Caco-2 (cell line): ENCODE measurements at regions not wholly inside any gene's neighbourhood (a gene's known extent, or its start where the extent isn't known, plus 50 kb on each side); places are given as distances from the start of the nearest gene placed in this dataset.

ENCODE experiments used
- BruUV-seq: library from RNA; stranded (reverse); fragments of 400-500 nt; replicated peaks from 2 replicates; lab custom pipeline; 2021; lab: Mats Ljungman, UMichigan
- CTCF ChIA-PET: fragments of 300-600 bp; sonication (Branson Sonifier 250); formaldehyde crosslinking; loops from one replicate; lab custom pipeline; 2022; ENCODE audit warnings: antibody characterized with exemption; lab: Charles Lee
- POLR2A ChIA-PET: fragments of 300-600 bp; sonication (Branson Sonifier 250); formaldehyde crosslinking; loops from one replicate; lab custom pipeline; 2022; ENCODE audit warnings: antibody characterized with exemption; lab: Charles Lee
- DNase-seq, 2 experiments: peaks; one replicate each; pipeline versions ENCODE4 v3.0.0 to v3.0.0-alpha.2; 2020 to 2022
- H3K27me3 ChIP-seq: replicated peaks from 2 replicates; pipeline ENCODE4 v1.6.0; 2011; ENCODE audit warnings: low read length; ENCODE audit not compliant: control insufficient read depth, insufficient read depth
- H3K36me3 ChIP-seq: 2 replicates; pipeline ENCODE4 v1.5.1; 2011; ENCODE audit warnings: low read length; ENCODE audit not compliant: control insufficient read depth, insufficient read depth
- H3K4me1 ChIP-seq: fragments of 250-450 bp; sonication (Bioruptor Pico); 2 replicates; pipeline ENCODE4 v1.5.1; 2020; ENCODE audit warnings: mild to moderate bottlenecking
- H3K4me3 ChIP-seq: 2 replicates; pipeline ENCODE4 v1.5.1; 2011; ENCODE audit warnings: low read depth, mild to moderate bottlenecking, control low read depth, low read length
- H3K9me3 ChIP-seq: fragments of 250-450 bp; sonication (Bioruptor Pico); 2 replicates; pipeline ENCODE4 v1.5.1; 2020; ENCODE audit warnings: mild to moderate bottlenecking, moderate library complexity
- H3K27ac Mint-ChIP-seq: one replicate; pipeline ENCODE4 v1.8.0; 2022; ENCODE audit warnings: mixed read lengths; ENCODE audit not compliant: unreplicated experiment
- H3K27me3 Mint-ChIP-seq: one replicate; pipeline ENCODE4 v1.8.0; 2022; ENCODE audit warnings: mixed read lengths; ENCODE audit not compliant: insufficient read depth, unreplicated experiment
- H3K36me3 Mint-ChIP-seq: one replicate; pipeline ENCODE4 v1.8.0; 2022; ENCODE audit warnings: mild to moderate bottlenecking, mixed read lengths; ENCODE audit not compliant: insufficient read depth, unreplicated experiment
- H3K4me1 Mint-ChIP-seq: one replicate; pipeline ENCODE4 v1.8.0; 2022; ENCODE audit warnings: low read depth, mixed read lengths; ENCODE audit not compliant: unreplicated experiment
- H3K4me3 Mint-ChIP-seq: one replicate; pipeline ENCODE4 v1.8.0; 2022; ENCODE audit warnings: mild to moderate bottlenecking, moderate library complexity, mixed read lengths; ENCODE audit not compliant: unreplicated experiment
- H3K9me3 Mint-ChIP-seq: one replicate; pipeline ENCODE4 v1.8.0; 2022; ENCODE audit warnings: mixed read lengths; ENCODE audit not compliant: unreplicated experiment
- intact Hi-C: fragments of 100-400 bp; cut with micrococcal nuclease; formaldehyde crosslinking; loops from one replicate; pipeline ENCODE4 v1.10.0; 2022; ENCODE audit not compliant: unreplicated experiment
- TF ChIP-seq, protein P1 (sequence below), 2 experiments: fragments of 200-600 bp in 1 of 2; IDR thresholded peaks; 1 replicate in 1 of 2; 2 replicates in 1 of 2; pipeline versions ENCODE4 v1.5.1 to v1.8.0; 2011 to 2022; ENCODE audit warnings: antibody characterized with exemption in 1 of 2, control low read depth in 1 of 2, inconsistent platforms in 1 of 2, low read depth in 1 of 2, low read length in 1 of 2, mild to moderate bottlenecking in 1 of 2, moderate library complexity in 1 of 2; ENCODE audit not compliant: insufficient read depth in 1 of 2, severe bottlenecking in 1 of 2, unreplicated experiment in 1 of 2

GRCh38 chr7:42552227-42552626, 315.2 kb upstream of the GLI3 start:
- Mint-ChIP-seq H3K9me3 (peaks cover 57% of the 10 kb centered on the region), H3K36me3 (no peaks in the 10 kb centered on the region), H3K27ac (no peak overlapping the region), H3K4me1 (no peaks in the 10 kb centered on the region), H3K4me3 (no peak overlapping the region), H3K27me3 (no peaks in the 10 kb centered on the region)
- DNase-seq = no peak
- POLR2A ChIA-PET = no interaction called here
- no TSS peak for BruUV-seq
- H3K4me3 ChIP-seq = no peak overlapping the region
- CTCF ChIA-PET = no interaction called here
- no peaks in the 10 kb centered on the region for H3K4me1 ChIP-seq
- intact Hi-C loops = no loop called here
- peaks cover 9% of the 10 kb centered on the region; the same call in 1 of the 2 replicates for H3K9me3 ChIP-seq
- H3K36me3 ChIP-seq = no peaks in the 10 kb centered on the region
- H3K27me3 ChIP-seq = no peaks in the 10 kb centered on the region
- TF ChIP-seq, protein P1, sequence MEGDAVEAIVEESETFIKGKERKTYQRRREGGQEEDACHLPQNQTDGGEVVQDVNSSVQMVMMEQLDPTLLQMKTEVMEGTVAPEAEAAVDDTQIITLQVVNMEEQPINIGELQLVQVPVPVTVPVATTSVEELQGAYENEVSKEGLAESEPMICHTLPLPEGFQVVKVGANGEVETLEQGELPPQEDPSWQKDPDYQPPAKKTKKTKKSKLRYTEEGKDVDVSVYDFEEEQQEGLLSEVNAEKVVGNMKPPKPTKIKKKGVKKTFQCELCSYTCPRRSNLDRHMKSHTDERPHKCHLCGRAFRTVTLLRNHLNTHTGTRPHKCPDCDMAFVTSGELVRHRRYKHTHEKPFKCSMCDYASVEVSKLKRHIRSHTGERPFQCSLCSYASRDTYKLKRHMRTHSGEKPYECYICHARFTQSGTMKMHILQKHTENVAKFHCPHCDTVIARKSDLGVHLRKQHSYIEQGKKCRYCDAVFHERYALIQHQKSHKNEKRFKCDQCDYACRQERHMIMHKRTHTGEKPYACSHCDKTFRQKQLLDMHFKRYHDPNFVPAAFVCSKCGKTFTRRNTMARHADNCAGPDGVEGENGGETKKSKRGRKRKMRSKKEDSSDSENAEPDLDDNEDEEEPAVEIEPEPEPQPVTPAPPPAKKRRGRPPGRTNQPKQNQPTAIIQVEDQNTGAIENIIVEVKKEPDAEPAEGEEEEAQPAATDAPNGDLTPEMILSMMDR (IDR thresholded peaks at IDR 0.05; ENCODE audit: insufficient read depth in 1 of 2, low read depth in 1 of 2, low read length in 1 of 2, severe bottlenecking in 1 of 2, unreplicated experiment in 1 of 2) = no peak

DNA sequence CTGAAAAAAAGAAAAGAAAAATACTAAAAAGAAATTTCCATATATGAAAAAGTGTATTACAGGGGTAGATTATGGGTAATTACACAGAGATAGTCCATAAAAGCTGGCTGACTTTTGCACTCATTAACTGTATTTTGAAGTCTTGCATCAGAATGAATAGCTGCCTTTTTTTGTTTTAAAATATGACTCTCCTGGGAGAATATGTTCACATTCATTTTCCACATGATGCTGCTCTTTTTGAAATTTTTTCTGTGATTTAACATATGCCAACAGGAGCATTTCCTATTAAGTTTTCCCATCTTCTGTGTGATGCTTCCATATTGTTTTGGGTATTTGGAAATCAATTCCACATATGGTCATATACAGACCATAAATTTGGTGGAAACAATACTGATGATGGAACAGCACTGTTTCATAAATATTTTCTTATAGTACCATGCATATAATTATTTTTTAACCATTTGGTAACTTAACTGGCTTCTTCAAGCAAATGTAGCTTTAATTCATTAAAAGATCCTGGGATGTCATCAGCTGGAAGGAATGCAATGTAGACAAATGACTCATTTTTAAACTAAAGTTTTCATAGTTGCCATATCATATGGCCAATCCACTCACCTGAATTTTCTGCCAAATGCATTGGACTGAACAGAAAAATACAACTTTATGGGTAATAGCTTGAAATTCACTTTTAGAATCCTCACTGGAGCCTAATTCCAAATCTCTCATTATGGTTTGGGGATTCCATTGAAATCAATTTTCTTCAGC, 313.9 kb upstream of the GLI3 start:
- BruUV-seq = no TSS peak
- POLR2A ChIA-PET = no interaction called here

DNA sequence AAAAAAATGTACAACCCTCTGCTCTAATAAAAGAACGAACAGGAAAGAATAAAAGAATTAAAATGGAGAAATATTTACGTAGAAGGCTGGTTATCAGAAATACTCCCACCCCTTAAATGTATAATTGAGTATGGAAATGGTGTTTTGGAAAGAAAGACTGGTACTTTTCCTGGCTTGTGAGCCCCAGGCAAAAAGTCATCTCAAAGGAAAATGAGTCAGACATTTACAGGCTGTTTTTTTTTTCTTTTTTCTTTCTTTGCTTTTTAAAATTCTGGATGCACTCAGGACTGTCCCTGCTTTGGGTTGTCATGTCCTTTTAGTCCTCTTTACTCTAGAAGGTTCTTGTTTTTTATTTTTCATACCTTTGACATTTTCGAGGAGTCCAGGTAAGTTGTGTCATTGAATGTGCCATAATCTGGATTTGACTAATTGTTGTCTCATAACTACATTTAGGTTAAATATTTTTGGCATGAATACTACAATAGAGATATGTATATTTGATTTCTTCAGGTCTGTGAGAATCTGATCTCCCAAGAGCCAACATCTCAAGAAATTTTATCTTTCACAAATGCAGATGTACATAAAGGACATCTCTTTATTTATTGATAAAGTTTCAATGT, 313.0 kb upstream of the GLI3 start:
- no peak overlapping the region for H3K27ac Mint-ChIP-seq
- H3K4me3 Mint-ChIP-seq = no peak overlapping the region
- no peaks in the 10 kb centered on the region for H3K27me3 Mint-ChIP-seq
- no peaks in the 10 kb centered on the region for H3K36me3 Mint-ChIP-seq
- peaks cover 40% of the 10 kb centered on the region for H3K9me3 Mint-ChIP-seq
- Histone ChIP-seq H3K4me3 (no peak overlapping the region), H3K27me3 (no peaks in the 10 kb centered on the region), H3K36me3 (no peaks in the 10 kb centered on the region), H3K4me1 (no peaks in the 10 kb centered on the region), H3K9me3 (peaks cover 14% of the 10 kb centered on the region)
- CTCF ChIA-PET = no interaction called here
- DNase-seq = no peak
- TF ChIP-seq, protein P1 (IDR thresholded peaks at IDR 0.05; ENCODE audit: insufficient read depth in 1 of 2, low read depth in 1 of 2, low read length in 1 of 2, severe bottlenecking in 1 of 2, unreplicated experiment in 1 of 2) = no peak
- BruUV-seq = no TSS peak
- intact Hi-C loops = no loop called here
- POLR2A ChIA-PET = no interaction called here
- no peaks in the 10 kb centered on the region for H3K4me1 Mint-ChIP-seq

More for the DNA sequence above, 313.9 kb upstream of the GLI3 start:
- DNase-seq = no peak
- TF ChIP-seq, protein P1 (IDR thresholded peaks at IDR 0.05; ENCODE audit: insufficient read depth in 1 of 2, low read depth in 1 of 2, low read length in 1 of 2, severe bottlenecking in 1 of 2, unreplicated experiment in 1 of 2) = no peak
- Mint-ChIP-seq H3K4me1 (no peaks in the 10 kb centered on the region), H3K9me3 (peaks cover 43% of the 10 kb centered on the region), H3K36me3 (no peaks in the 10 kb centered on the region), H3K4me3 (no peak overlapping the region), H3K27ac (no peak overlapping the region), H3K27me3 (no peaks in the 10 kb centered on the region)
- no peak overlapping the region for H3K4me3 ChIP-seq
- CTCF ChIA-PET = no interaction called here
- peaks cover 14% of the 10 kb centered on the region for H3K9me3 ChIP-seq
- H3K36me3 ChIP-seq = no peaks in the 10 kb centered on the region
- H3K27me3 ChIP-seq = no peaks in the 10 kb centered on the region
- intact Hi-C loops = no loop called here
- no peaks in the 10 kb centered on the region for H3K4me1 ChIP-seq
